NCI-H774 (cell line): ENCODE measurements at regions not wholly inside any gene's neighbourhood (a gene's known extent, or its start where the extent isn't known, plus 50 kb on each side); places are given as distances from the start of the nearest gene placed in this dataset.

Experiments
- DNase-seq: peaks from one replicate; lab custom pipeline; 2025; lab: John Stamatoyannopoulos, UW

GRCh38 chr1:194252199-194252598 is 1065.8 kb upstream of the B3GALT2 start:
- DNase-seq, result no peak

GRCh38 chr1:194241215-194241614 is 1054.8 kb upstream of the B3GALT2 start:
- no peak for DNase-seq

- DNase-seq, result no peak
Measured at GRCh38 chr1:194233069-194233468, 1046.7 kb upstream of the B3GALT2 start.

- no peak for DNase-seq
Measured at GRCh38 chr1:194230351-194231144, 1044.1 kb upstream of the B3GALT2 start.

GRCh38 chr1:194228427-194228826 is 1042.0 kb upstream of the B3GALT2 start:
- no peak for DNase-seq

- DNase-seq, result no peak
Measured at GRCh38 chr1:194227161-194227560, 1040.7 kb upstream of the B3GALT2 start.

- no peak for DNase-seq
Measured at GRCh38 chr1:194225821-194226220, 1039.4 kb upstream of the B3GALT2 start.

- no peak for DNase-seq
Measured at GRCh38 chr1:194223596-194223995, 1037.2 kb upstream of the B3GALT2 start.

GRCh38 chr1:194215448-194215847 is 1029.0 kb upstream of the B3GALT2 start:
- no peak for DNase-seq

- no peak for DNase-seq
Measured at GRCh38 chr1:194214735-194215134, 1028.3 kb upstream of the B3GALT2 start.

- no peak for DNase-seq
Measured at GRCh38 chr1:194209920-194210319, 1023.5 kb upstream of the B3GALT2 start.

GRCh38 chr1:194208674-194209073 is 1022.3 kb upstream of the B3GALT2 start:
- no peak for DNase-seq

GRCh38 chr1:194196562-194196961 is 1010.1 kb upstream of the B3GALT2 start:
- no peak for DNase-seq

- no peak for DNase-seq
Measured at GRCh38 chr1:194194724-194195123, 1008.3 kb upstream of the B3GALT2 start.

- DNase-seq, result no peak
Measured at GRCh38 chr1:194184974-194185373, 998.6 kb upstream of the B3GALT2 start.

GRCh38 chr1:194184425-194184824 is 998.0 kb upstream of the B3GALT2 start:
- DNase-seq, result no peak

- DNase-seq, result no peak
Measured at GRCh38 chr1:194181845-194182244, 995.4 kb upstream of the B3GALT2 start.

- no peak for DNase-seq
Measured at GRCh38 chr1:194176212-194176611, 989.8 kb upstream of the B3GALT2 start.

GRCh38 chr1:194175251-194175650 is 988.8 kb upstream of the B3GALT2 start:
- no peak for DNase-seq

- no peak for DNase-seq
Measured at GRCh38 chr1:194174528-194174927, 988.1 kb upstream of the B3GALT2 start.

- DNase-seq, result no peak
Measured at GRCh38 chr1:194171596-194171995, 985.2 kb upstream of the B3GALT2 start.

- DNase-seq, result no peak
Measured at GRCh38 chr1:194167956-194168640, 981.7 kb upstream of the B3GALT2 start.

GRCh38 chr1:194164755-194165154 is 978.3 kb upstream of the B3GALT2 start:
- DNase-seq, result no peak

GRCh38 chr1:194161591-194161990 is 975.2 kb upstream of the B3GALT2 start:
- no peak for DNase-seq
